GM23338 (cell line): ENCODE measurements at regions not wholly inside any gene's neighbourhood (a gene's known extent, or its start where the extent isn't known, plus 50 kb on each side); places are given as distances from the start of the nearest gene placed in this dataset.

Source experiments
- ATAC-seq: fragments of 200-7000 bp; cut with Tn5 transposase; 3 replicates; pipeline ENCODE4 v1.9.1; 2020
- DNase-seq: peaks from one replicate; pipeline ENCODE4 v3.0.0-alpha.2; 2015; ENCODE audit warnings: low spot score
- H2AFZ ChIP-seq: fragments of 200-600 bp; sonication (generic); 2 replicates; pipeline ENCODE4 v1.8.0; 2016; ENCODE audit warnings: antibody characterized with exemption, mild to moderate bottlenecking, moderate library complexity
- H3F3A ChIP-seq: fragments of 200-600 bp; sonication (generic); replicated peaks from 2 replicates; pipeline ENCODE4 v1.8.0; 2017; ENCODE audit warnings: antibody characterized with exemption, mixed run types, low read depth
- H3K27ac ChIP-seq: fragments of 200-600 bp; sonication (generic); 2 replicates; pipeline ENCODE4 v1.6.1; 2016; ENCODE audit warnings: low read depth
- H3K27me3 ChIP-seq: fragments of 200-600 bp; sonication (generic); 2 replicates; pipeline ENCODE4 v1.8.0; 2016; ENCODE audit warnings: mild to moderate bottlenecking, mixed run types, moderate library complexity; ENCODE audit not compliant: insufficient read depth
- H3K36me3 ChIP-seq: fragments of 200-600 bp; sonication (generic); 2 replicates; pipeline ENCODE4 v1.8.0; 2016; ENCODE audit warnings: mild to moderate bottlenecking; ENCODE audit not compliant: insufficient read depth
- H3K4me1 ChIP-seq: fragments of 200-600 bp; sonication (generic); 2 replicates; pipeline ENCODE4 v1.8.0; 2016; ENCODE audit warnings: mild to moderate bottlenecking, moderate library complexity; ENCODE audit not compliant: insufficient read depth
- H3K4me2 ChIP-seq: fragments of 200-600 bp; sonication (generic); 2 replicates; pipeline ENCODE4 v1.7.1; 2017; ENCODE audit warnings: mixed run types
- H3K4me3 ChIP-seq: fragments of 200-600 bp; sonication (generic); 2 replicates; pipeline ENCODE4 v1.6.1; 2016; ENCODE audit warnings: mixed run types
- H3K79me2 ChIP-seq: fragments of 200-600 bp; sonication (generic); replicated peaks from 2 replicates; pipeline ENCODE4 v1.8.0; 2017; ENCODE audit warnings: mild to moderate bottlenecking; ENCODE audit not compliant: insufficient read depth
- H3K9me2 ChIP-seq: fragments of 200-600 bp; sonication (generic); 2 replicates; pipeline ENCODE4 v1.8.0; 2017; ENCODE audit not compliant: insufficient read depth
- H4K20me1 ChIP-seq: fragments of 200-600 bp; sonication (generic); replicated peaks from 2 replicates; pipeline ENCODE4 v1.8.0; 2017; ENCODE audit warnings: mild to moderate bottlenecking; ENCODE audit not compliant: insufficient read depth
- H3K27ac Mint-ChIP-seq: 2 replicates; pipeline ENCODE4 v1.8.0; 2020; ENCODE audit warnings: inconsistent platforms, mild to moderate bottlenecking, moderate library complexity, mixed read lengths
- H3K27me3 Mint-ChIP-seq: 3 replicates; pipeline ENCODE4 v1.8.0; 2022; ENCODE audit warnings: low read depth, mild to moderate bottlenecking, moderate library complexity, mixed read lengths, inconsistent platforms; ENCODE audit not compliant: insufficient read depth, poor library complexity
- H3K36me3 Mint-ChIP-seq: 3 replicates; pipeline ENCODE4 v1.8.0; 2021; ENCODE audit warnings: low read depth, mild to moderate bottlenecking, inconsistent platforms, moderate library complexity, mixed read lengths
- H3K4me1 Mint-ChIP-seq: 3 replicates; pipeline ENCODE4 v1.8.0; 2020; ENCODE audit warnings: mild to moderate bottlenecking, inconsistent platforms, mixed read lengths
- H3K4me3 Mint-ChIP-seq: 3 replicates; pipeline ENCODE4 v1.8.0; 2021; ENCODE audit warnings: moderate library complexity, mild to moderate bottlenecking, inconsistent platforms, mixed read lengths
- H3K9me3 Mint-ChIP-seq: 3 replicates; pipeline ENCODE4 v1.8.0; 2020; ENCODE audit warnings: moderate library complexity, mild to moderate bottlenecking, inconsistent platforms, mixed read lengths
- CREB1 ChIP-seq: fragments of 250-450 bp; sonication (Bioruptor Pico); IDR thresholded peaks from 2 replicates; pipeline ENCODE4 v1.5.0; 2020; ENCODE audit warnings: low read depth, mild to moderate bottlenecking, moderate library complexity
- CTCF ChIP-seq, 2 experiments: fragments of 200-600 bp in 1 of 2; sonication (generic) in 1 of 2; conservative IDR thresholded peaks; 2 replicates each; pipeline versions ENCODE4 v1.5.1 to v1.6.1; 2016 to 2017; ENCODE audit warnings: antibody characterized with exemption in 2 of 2, low read depth in 2 of 2, mild to moderate bottlenecking in 2 of 2, moderate library complexity in 1 of 2
- ETS1 ChIP-seq: IDR thresholded peaks from 2 replicates; pipeline ENCODE4 v1.6.1; 2016; ENCODE audit warnings: antibody characterized with exemption
- EZH2 ChIP-seq: fragments of 200-600 bp; sonication (generic); IDR thresholded peaks from one replicate; pipeline ENCODE4 v1.8.0; 2017; ENCODE audit warnings: antibody characterized with exemption, mild to moderate bottlenecking, low read depth; ENCODE audit not compliant: unreplicated experiment
- EZH2phosphoT487 ChIP-seq: fragments of 200-600 bp; sonication (generic); IDR thresholded peaks from one replicate; pipeline ENCODE4 v1.8.1; 2018; ENCODE audit warnings: antibody characterized with exemption; ENCODE audit not compliant: unreplicated experiment
- NANOG ChIP-seq: IDR thresholded peaks from 2 replicates; pipeline ENCODE4 v1.6.1; 2016; ENCODE audit warnings: antibody characterized with exemption, borderline replicate concordance
- POLR2AphosphoS5 ChIP-seq: IDR thresholded peaks from 2 replicates; pipeline ENCODE4 v1.6.1; 2016; ENCODE audit warnings: antibody characterized with exemption, low read depth
- REST ChIP-seq: IDR thresholded peaks from one replicate; pipeline ENCODE4 v1.6.1; 2018; ENCODE audit warnings: antibody characterized with exemption; ENCODE audit not compliant: unreplicated experiment
- STAT1 ChIP-seq: IDR thresholded peaks from one replicate; pipeline ENCODE4 v1.6.1; 2016; ENCODE audit warnings: antibody characterized with exemption; ENCODE audit not compliant: unreplicated experiment
- ZNF114 ChIP-seq: fragments of 250-450 bp; sonication (Bioruptor Pico); IDR thresholded peaks from 2 replicates; pipeline ENCODE4 v1.5.0; 2020; ENCODE audit warnings: mild to moderate bottlenecking, moderate library complexity
- ZNF331 ChIP-seq: fragments of 250-450 bp; sonication (Bioruptor Pico); IDR thresholded peaks from 2 replicates; pipeline ENCODE4 v1.5.0; 2020; ENCODE audit warnings: low read depth, mild to moderate bottlenecking, moderate library complexity
- TF ChIP-seq, protein P1 (sequence below): fragments of 250-450 bp; sonication (Bioruptor Pico); IDR thresholded peaks from 2 replicates; pipeline ENCODE4 v1.5.0; 2020; ENCODE audit warnings: mild to moderate bottlenecking, moderate library complexity

GRCh38 chrX:69110116-69110530, 55.1 kb downstream of the PJA1 start:
- Mint-ChIP-seq H3K36me3 (no peaks in the 10 kb centered on the region), H3K27ac (no peak overlapping the region)

More at GRCh38 chrX:69110116-69110530, 55.1 kb downstream of the PJA1 start:
- no peaks in the 10 kb centered on the region for H3F3A ChIP-seq
- H3K36me3 ChIP-seq: no peaks in the 10 kb centered on the region
- no peaks in the 10 kb centered on the region; the same call in 2 of the 3 replicates for H3K9me3 Mint-ChIP-seq
- H4K20me1 ChIP-seq: no peaks in the 10 kb centered on the region
- no peak overlapping the region for H3K4me3 ChIP-seq
- DNase-seq: no peak
- ATAC-seq: no peak
- TF ChIP-seq NANOG (no peak), ZNF114 (CRISPR knock-in tag) (no peak), CTCF (conservative IDR thresholded peaks at IDR 0.05; ENCODE audit: low read depth in 2 of 2) (no peak), ZNF331 (CRISPR knock-in tag) (no peak), CREB1 (CRISPR knock-in tag) (no peak), REST (no peak), ETS1 (no peak), POLR2AphosphoS5 (no peak), EZH2phosphoT487 (no peak), STAT1 (no peak), EZH2 (no peak)
- TF ChIP-seq, protein P1, sequence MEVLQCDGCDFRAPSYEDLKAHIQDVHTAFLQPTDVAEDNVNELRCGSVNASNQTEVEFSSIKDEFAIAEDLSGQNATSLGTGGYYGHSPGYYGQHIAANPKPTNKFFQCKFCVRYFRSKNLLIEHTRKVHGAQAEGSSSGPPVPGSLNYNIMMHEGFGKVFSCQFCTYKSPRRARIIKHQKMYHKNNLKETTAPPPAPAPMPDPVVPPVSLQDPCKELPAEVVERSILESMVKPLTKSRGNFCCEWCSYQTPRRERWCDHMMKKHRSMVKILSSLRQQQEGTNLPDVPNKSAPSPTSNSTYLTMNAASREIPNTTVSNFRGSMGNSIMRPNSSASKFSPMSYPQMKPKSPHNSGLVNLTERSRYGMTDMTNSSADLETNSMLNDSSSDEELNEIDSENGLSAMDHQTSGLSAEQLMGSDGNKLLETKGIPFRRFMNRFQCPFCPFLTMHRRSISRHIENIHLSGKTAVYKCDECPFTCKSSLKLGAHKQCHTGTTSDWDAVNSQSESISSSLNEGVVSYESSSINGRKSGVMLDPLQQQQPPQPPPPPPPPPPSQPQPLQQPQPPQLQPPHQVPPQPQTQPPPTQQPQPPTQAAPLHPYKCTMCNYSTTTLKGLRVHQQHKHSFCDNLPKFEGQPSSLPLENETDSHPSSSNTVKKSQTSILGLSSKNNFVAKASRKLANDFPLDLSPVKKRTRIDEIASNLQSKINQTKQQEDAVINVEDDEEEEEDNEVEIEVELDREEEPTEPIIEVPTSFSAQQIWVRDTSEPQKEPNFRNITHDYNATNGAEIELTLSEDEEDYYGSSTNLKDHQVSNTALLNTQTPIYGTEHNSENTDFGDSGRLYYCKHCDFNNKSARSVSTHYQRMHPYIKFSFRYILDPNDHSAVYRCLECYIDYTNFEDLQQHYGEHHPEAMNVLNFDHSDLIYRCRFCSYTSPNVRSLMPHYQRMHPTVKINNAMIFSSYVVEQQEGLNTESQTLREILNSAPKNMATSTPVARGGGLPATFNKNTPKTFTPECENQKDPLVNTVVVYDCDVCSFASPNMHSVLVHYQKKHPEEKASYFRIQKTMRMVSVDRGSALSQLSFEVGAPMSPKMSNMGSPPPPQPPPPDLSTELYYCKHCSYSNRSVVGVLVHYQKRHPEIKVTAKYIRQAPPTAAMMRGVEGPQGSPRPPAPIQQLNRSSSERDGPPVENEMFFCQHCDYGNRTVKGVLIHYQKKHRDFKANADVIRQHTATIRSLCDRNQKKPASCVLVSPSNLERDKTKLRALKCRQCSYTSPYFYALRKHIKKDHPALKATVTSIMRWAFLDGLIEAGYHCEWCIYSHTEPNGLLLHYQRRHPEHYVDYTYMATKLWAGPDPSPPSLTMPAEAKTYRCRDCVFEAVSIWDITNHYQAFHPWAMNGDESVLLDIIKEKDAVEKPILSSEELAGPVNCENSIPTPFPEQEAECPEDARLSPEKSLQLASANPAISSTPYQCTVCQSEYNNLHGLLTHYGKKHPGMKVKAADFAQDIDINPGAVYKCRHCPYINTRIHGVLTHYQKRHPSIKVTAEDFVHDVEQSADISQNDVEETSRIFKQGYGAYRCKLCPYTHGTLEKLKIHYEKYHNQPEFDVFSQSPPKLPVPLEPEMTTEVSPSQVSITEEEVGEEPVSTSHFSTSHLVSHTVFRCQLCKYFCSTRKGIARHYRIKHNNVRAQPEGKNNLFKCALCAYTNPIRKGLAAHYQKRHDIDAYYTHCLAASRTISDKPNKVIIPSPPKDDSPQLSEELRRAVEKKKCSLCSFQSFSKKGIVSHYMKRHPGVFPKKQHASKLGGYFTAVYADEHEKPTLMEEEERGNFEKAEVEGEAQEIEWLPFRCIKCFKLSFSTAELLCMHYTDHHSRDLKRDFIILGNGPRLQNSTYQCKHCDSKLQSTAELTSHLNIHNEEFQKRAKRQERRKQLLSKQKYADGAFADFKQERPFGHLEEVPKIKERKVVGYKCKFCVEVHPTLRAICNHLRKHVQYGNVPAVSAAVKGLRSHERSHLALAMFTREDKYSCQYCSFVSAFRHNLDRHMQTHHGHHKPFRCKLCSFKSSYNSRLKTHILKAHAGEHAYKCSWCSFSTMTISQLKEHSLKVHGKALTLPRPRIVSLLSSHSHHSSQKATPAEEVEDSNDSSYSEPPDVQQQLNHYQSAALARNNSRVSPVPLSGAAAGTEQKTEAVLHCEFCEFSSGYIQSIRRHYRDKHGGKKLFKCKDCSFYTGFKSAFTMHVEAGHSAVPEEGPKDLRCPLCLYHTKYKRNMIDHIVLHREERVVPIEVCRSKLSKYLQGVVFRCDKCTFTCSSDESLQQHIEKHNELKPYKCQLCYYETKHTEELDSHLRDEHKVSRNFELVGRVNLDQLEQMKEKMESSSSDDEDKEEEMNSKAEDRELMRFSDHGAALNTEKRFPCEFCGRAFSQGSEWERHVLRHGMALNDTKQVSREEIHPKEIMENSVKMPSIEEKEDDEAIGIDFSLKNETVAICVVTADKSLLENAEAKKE (CRISPR knock-in tag): no peak
- H3K4me3 Mint-ChIP-seq: no peak overlapping the region
- no peak overlapping the region for H2AFZ ChIP-seq
- H3K27me3 Mint-ChIP-seq: peaks cover 2% of the 10 kb centered on the region
- H3K4me1 ChIP-seq: no peaks in the 10 kb centered on the region; the same call in 1 of the 2 replicates
- peaks cover 24% of the 10 kb centered on the region for H3K4me1 Mint-ChIP-seq
- H3K9me2 ChIP-seq: no peaks in the 10 kb centered on the region
- H3K27ac ChIP-seq: no peak overlapping the region
- H3K79me2 ChIP-seq: no peaks in the 10 kb centered on the region
- H3K27me3 ChIP-seq: no peaks in the 10 kb centered on the region
- H3K4me2 ChIP-seq: no peak overlapping the region
